ENCODE measurements at regions not wholly inside any gene's neighbourhood (a gene's known extent, or its start where the extent isn't known, plus 50 kb on each side); places are given as distances from the start of the nearest gene placed in this dataset.

DNA sequence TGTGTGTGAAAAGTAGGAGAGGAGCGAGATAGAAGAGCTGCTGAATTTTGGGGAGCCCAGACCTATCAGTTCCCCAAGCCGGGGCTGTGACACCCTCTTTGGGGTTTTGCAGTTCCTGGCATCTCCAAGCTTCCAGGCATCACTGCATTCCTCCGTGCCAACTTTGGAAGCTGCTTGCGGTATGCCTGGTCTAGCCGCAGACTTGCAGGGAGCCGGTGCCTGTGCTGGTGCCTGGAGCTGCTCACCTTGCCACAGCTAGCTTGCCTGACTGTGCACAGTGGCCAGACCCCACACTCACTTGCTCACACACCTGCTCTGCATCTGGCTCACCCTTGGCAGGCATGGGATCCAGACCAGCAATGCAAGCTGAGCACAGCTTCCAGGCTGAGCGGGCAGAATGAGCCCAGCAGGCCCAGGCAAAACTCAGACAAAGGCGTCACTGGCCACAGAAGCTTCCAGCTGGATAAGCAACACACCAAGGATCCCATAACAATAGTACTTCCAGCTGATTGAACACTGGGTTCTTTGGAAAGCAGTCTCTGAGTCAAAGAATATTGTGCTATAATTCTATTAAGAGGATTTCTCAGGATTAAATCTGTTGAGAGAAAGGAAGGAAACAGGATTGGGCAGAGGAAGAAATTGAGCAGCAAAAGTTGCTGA lies 390.9 kb downstream of the TEX13C start:
- no peak overlapping the region for H3K4me3 ChIP-seq (ENCODE audit: low read depth, low read length)
- TF ChIP-seq CTCF (IDR thresholded peaks at IDR 0.05; ENCODE audit: low read depth, low read length): no peak
- no peaks in the 10 kb centered on the region for H3K9me3 ChIP-seq (ENCODE audit: severe bottlenecking)
- DNase-seq: no peak
- no peak overlapping the region for H3K27ac ChIP-seq
- no peaks in the 10 kb centered on the region for H3K36me3 ChIP-seq
- H3K27me3 ChIP-seq (ENCODE audit: insufficient read depth, low read depth, severe bottlenecking): peaks cover 13% of the 10 kb centered on the region

GRCh38 chrX:125711103-125711502 lies 391.4 kb downstream of the TEX13C start:
- Histone ChIP-seq H3K9me3 (ENCODE audit: severe bottlenecking) (no peaks in the 10 kb centered on the region), H3K27me3 (ENCODE audit: insufficient read depth, low read depth, severe bottlenecking) (peaks cover 13% of the 10 kb centered on the region), H3K36me3 (no peaks in the 10 kb centered on the region), H3K27ac (no peak overlapping the region), H3K4me3 (ENCODE audit: low read depth, low read length) (no peak overlapping the region)
- TF ChIP-seq CTCF (IDR thresholded peaks at IDR 0.05; ENCODE audit: low read depth, low read length): no peak
- no peak for DNase-seq

- no peak for TF ChIP-seq CTCF (IDR thresholded peaks at IDR 0.05; ENCODE audit: low read depth, low read length)
- no peak overlapping the region for H3K4me3 ChIP-seq (ENCODE audit: low read depth, low read length)
- no peaks in the 10 kb centered on the region for H3K36me3 ChIP-seq
- no peak for DNase-seq
- no peak overlapping the region for H3K27ac ChIP-seq
- peaks cover 13% of the 10 kb centered on the region for H3K27me3 ChIP-seq (ENCODE audit: insufficient read depth, low read depth, severe bottlenecking)
- no peaks in the 10 kb centered on the region for H3K9me3 ChIP-seq (ENCODE audit: severe bottlenecking)
Measured at GRCh38 chrX:125713633-125714032, 394.0 kb downstream of the TEX13C start.

DNA sequence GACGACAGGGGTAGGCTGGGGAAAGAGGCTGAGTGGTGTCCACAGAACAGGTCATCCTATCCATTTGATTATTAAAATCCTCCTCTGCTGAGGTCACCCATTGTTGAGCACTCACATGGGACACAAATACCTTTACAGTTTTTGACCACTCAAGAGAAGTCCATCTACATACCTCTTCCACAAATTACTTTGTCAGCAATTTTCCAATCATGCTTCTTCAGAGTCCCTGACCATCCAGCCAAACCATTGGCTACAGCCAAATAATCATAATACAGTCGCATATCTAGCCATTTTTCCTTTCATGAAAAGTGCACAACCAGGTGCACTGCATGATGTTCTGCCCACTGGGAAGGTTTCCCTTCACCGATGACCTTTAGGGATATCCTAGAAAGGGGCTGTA lies 407.4 kb downstream of the TEX13C start:
- Histone ChIP-seq H3K4me3 (ENCODE audit: low read depth, low read length) (no peak overlapping the region), H3K9me3 (ENCODE audit: severe bottlenecking) (no peaks in the 10 kb centered on the region), H3K27me3 (ENCODE audit: insufficient read depth, low read depth, severe bottlenecking) (no peaks in the 10 kb centered on the region), H3K27ac (no peak overlapping the region), H3K36me3 (no peaks in the 10 kb centered on the region)
- TF ChIP-seq CTCF (IDR thresholded peaks at IDR 0.05; ENCODE audit: low read depth, low read length): no peak
- DNase-seq: no peak

DNA sequence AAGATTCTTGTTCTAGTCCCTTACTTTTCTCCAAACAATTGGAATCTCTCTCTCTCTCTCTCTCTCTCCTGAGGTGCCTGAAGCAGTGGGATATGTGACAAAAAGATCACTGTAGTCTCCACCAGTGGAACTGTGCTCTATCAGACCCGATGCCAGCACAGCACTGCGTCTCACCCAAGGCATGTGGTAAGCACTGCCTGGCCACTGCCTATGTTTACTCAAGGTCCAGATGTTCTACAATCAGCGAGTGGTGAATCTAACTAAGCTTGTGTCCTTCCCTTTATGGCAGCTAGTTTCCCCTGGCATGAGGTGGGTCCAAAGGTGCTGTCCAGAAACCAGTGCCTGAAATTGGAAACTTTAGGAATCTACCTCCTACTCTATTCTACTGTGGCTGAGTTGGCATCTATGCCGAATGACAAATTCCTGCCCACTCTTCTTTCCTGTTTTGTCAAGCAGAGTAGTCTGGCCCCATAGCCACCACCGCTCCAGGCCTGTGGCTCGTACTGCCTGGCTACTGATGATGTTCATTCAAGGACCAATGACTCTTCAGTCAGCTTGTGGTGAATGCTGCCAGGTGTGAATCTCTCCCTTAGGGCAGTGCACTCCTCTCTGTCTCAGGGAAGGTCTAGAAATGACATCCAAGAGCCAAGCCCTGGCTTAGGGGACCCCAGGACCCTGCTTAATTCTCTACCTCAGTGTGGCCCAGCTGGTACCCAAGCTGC lies 416.5 kb downstream of the TEX13C start:
- no peak for DNase-seq
- no peaks in the 10 kb centered on the region for H3K9me3 ChIP-seq (ENCODE audit: severe bottlenecking)

More for the DNA sequence above, 416.5 kb downstream of the TEX13C start:
- Histone ChIP-seq H3K4me3 (ENCODE audit: low read depth, low read length) (no peak overlapping the region), H3K27ac (no peak overlapping the region), H3K36me3 (no peaks in the 10 kb centered on the region), H3K27me3 (ENCODE audit: insufficient read depth, low read depth, severe bottlenecking) (no peaks in the 10 kb centered on the region)
- no peak for TF ChIP-seq CTCF (IDR thresholded peaks at IDR 0.05; ENCODE audit: low read depth, low read length)
